HG03432 (cell line): ENCODE measurements at regions not wholly inside any gene's neighbourhood (a gene's known extent, or its start where the extent isn't known, plus 50 kb on each side); places are given as distances from the start of the nearest gene placed in this dataset.
"Not testable (repeated sequence)": the region's sequence is repeated elsewhere in the genome, so short reads cannot be mapped to it uniquely, and the experiment has no call there.

ENCODE experiments used
- ATAC-seq: cut with Tn5 transposase; IDR thresholded peaks from one replicate; pipeline ENCODE4 v1.9.1; 2021; ENCODE audit warnings: mild to moderate bottlenecking, moderate library complexity; ENCODE audit not compliant: unreplicated experiment

- no peak for ATAC-seq
These were observed 98.2 kb downstream of the AHR start for GRCh38 chr7:17396692-17397091.

GRCh38 chr7:17401791-17402627 is 103.6 kb downstream of the AHR start:
- ATAC-seq, result peak; percentile 75

DNA sequence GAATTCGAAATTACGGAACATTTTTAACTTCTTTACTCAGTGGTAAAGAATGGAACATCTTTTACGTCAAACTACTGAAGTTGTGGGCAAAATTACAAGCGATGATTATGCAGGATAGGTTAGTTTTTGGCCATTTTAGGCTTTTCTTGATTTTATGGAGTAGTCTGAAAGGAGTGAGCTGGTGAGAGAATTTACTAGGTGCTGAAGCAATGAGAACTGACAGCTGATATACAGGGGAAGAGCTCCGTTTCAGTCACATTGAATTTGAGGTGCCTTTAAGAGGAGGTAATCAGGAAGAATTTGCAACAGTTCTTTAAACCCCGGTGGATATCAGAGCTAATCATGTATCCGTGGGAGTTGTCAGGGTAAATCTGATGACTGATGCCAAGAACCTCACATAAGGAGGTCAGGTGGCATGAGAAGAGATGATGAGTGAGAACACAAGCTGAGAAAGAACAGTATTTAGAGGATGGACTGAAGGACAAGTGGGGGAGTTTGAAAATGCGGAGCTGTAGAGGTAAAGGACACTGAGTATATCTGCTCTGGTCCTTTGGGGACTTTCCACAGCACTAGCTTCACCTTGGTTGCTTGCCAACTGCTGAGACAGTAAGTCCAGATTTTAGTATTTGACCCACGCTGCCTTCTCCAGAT is 104.3 kb downstream of the AHR start:
- peak; percentile 82 for ATAC-seq

GRCh38 chr7:17404006-17404405 is 105.6 kb downstream of the AHR start:
- ATAC-seq, result no peak

DNA sequence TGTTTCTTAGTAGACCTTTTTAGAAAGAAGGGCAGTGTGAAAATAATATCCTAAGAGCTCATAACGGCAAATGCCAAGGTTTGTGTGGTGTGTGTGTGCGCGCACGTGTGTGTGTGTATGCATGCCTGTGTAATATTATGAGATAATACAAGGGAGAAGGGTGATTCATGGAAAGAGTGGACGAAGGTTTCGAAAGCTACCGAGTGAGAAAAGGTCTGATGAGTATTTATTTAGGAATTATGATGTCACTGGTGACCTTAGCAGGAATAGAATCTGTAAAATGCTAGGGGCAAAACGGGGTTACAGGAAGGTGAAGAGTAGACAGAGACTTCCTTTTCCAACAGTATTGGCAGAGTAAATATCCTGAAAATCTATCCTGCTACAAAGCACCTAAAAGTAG is 107.3 kb downstream of the AHR start:
- ATAC-seq, result no peak

GRCh38 chr7:17406738-17407137 is 108.3 kb downstream of the AHR start:
- no peak for ATAC-seq

- no peak for ATAC-seq
These were observed 108.8 kb downstream of the AHR start for GRCh38 chr7:17407229-17407628.

GRCh38 chr7:17408245-17408903 is 109.9 kb downstream of the AHR start:
- no peak for ATAC-seq

- no peak for ATAC-seq
These were observed 110.4 kb downstream of the AHR start for GRCh38 chr7:17408904-17409290.

DNA sequence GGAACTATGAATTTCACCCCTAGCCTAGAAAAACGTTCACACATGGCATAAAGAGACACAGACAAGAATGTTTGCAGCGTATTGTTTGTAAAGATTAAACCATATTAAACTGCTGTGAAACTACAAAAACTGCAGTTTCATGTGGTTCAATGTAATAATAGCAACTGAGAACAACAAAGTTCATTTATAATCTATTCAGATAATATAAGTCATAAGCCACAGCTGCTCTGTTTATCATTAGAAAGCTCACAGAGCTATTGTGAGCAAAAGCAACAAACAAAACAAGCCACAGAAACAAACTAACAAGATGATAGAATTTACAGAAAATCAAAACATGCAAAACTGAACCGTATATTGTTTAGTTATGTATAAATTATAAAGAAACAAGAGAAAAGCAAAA is 113.5 kb downstream of the AHR start:
- ATAC-seq, result peak; percentile 92

DNA sequence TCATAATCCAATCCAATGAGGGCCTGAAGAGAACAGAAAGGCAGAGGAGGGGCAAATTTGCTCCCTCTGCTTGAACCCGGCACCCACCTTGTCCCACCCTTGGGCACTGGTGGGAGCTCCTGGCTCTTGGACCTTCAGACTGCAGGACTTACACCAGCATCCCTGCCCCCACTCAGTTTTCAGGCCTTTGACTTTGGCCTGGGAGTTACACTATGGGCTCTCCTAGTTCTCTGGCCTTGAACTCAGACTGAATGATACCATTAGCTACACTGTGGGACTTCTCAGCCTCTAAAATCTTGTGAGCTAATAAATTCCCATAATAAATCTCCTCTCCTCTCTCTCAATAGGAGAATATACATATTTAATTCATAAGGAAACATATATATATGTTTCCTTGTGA is 114.4 kb downstream of the AHR start:
- no peak for ATAC-seq

DNA sequence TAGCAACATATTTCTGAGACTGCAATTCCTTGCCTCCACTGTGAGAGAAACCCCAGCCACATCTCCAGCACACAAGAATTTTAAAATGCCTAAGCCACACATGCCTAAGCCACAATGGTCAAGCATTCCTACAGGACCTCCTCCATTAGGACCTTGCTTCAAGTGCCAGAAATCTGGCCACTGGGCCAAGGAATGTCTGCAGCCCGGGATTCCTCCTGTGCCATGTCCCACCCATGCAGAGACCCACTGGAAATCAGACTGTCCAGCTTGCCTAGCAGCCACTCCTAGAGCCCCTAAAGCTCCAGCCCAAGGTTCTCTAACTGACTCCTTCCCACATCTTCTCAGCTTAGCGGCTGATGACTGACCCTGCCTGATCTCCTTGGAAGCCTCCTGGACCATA is 117.5 kb downstream of the AHR start:
- no peak for ATAC-seq

GRCh38 chr7:17420308-17421015 is 122.0 kb downstream of the AHR start:
- not testable (repeated sequence) for ATAC-seq

GRCh38 chr7:17421941-17422340 is 123.5 kb downstream of the AHR start:
- no peak for ATAC-seq

DNA sequence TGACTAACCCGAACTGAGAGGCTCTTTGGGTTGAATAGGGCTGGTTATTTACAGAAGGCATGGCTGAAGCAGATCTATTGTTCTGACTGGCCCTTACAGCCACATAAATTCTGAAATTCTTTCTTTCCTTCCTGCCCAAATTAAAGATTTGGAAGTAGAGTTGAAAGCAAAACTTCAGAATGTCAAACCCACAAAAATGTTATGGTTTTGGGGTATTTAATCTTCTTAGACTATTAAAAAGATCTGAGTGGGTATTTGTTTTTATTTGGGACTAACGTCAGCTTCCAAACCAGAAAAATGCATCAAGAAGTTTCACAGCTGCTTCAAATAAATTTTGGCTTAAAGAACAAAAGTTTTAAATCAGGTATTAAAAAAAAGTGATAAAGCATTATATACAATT is 124.5 kb downstream of the AHR start:
- ATAC-seq, result no peak

DNA sequence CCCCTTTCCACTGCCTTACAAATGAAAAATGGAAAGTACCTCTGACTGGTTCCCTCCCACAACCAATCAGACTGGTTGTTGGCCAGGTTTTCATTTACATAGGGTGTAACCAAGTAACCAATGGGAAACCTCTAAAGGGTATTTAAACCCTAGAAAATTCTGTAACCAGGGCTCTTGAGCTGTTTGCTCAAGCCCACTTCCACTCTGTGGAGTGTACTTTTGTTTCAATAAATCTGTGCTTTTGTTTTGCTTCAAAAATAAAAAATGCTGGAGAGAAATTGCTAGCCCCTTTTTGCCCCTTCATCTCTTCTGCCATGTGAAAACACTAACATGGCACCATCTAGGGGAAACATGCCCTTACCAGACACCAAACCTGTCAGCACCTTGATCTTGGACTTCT is 129.5 kb downstream of the AHR start:
- ATAC-seq, result no peak

GRCh38 chr7:17429579-17429978 is 131.1 kb downstream of the AHR start:
- no peak for ATAC-seq

- no peak for ATAC-seq
These were observed 134.3 kb downstream of the AHR start for GRCh38 chr7:17432793-17433192.

- no peak for ATAC-seq
These were observed 135.7 kb downstream of the AHR start for GRCh38 chr7:17434191-17434590.

DNA sequence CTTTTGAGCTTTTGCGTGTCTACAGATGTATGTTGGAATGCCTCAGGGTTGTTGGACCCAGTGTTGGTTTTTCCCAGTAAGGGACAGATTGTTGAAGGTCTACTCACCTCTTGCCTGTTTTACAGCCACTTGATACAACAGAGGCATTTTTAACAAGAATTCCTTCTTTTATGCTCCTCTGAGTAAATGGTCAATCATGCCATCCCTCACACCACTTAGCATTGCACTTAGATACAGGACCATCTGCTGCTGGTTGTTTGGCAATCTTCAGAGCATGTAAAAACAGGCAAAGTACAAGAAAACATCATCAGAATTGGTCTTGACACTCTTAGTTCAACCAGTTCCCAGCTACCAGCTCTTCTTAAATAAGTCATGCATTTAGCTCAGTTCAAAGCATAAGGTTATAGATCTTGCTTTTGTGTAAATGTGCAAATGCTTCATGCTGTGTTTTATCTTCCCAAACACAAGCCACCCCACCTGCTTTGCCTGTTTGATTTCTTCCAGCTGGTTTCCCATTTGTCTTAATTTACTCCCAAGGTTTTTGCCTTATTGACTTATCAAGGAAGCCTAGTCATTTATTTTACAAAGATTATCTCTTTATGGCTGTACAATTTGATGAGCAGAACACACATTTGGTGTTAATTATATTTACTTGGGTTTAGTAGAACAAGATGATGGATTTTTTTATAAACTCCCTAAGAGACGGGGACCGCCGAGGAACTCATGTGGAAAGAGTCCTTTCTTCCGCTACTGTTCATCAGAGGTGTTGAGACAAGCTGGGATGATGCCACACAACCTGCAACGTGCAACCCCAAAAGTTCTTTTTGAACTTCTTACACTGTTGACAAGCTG is 136.6 kb downstream of the AHR start:
- ATAC-seq, result no peak
